ENCODE measurements at regions not wholly inside any gene's neighbourhood (a gene's known extent, or its start where the extent isn't known, plus 50 kb on each side); places are given as distances from the start of the nearest gene placed in this dataset.

DNA sequence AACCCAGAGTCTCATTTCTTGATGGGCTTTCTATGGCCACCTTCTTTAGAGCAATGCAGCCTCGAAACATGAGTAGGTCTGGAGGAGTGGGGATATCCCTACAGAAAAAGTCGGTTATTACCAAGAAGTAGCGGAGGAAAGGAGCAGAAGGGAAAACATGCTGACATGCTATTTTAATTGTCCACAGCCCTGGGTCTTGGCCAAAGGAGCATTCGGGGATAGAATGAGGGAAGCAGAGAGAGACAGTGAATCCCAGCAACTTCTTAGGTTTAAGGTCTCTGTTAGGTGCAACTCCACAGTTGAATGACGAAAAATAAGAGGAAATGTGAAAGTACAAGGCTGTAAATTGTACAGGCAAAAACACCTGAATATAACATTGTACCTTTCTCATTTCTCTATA, 506.7 kb upstream of the CDH18 start:
- H3K79me2 ChIP-seq (ENCODE audit: insufficient read depth): no peaks in the 10 kb centered on the region
- H3F3A ChIP-seq (ENCODE audit: insufficient read depth): no peaks in the 10 kb centered on the region
- H3K4me3 ChIP-seq: no peak overlapping the region
- TF ChIP-seq EZH2phosphoT487 (IDR thresholded peaks at IDR 0.05; ENCODE audit: insufficient read depth, low read depth): no peak
- no peak for TF ChIP-seq EZH2 (IDR thresholded peaks at IDR 0.05; ENCODE audit: insufficient read depth, poor library complexity, severe bottlenecking)
- no peaks in the 10 kb centered on the region for H3K9me3 ChIP-seq (ENCODE audit: low read depth)
- no peaks in the 10 kb centered on the region for H4K20me1 ChIP-seq (ENCODE audit: insufficient read depth)
- 27 to 36% methylated on average over 5 of the region's 5 CpGs for WGBS, 2 experiments (ENCODE audit: low coverage in 1 of 2, low lambda C conversion rate in 2 of 2, missing lambda C conversion rate in 2 of 2)
- no peak for DNase-seq
- no peak overlapping the region for H2AFZ ChIP-seq
- H3K9me2 ChIP-seq (ENCODE audit: insufficient read depth): no peaks in the 10 kb centered on the region
- no peak overlapping the region for H3K4me2 ChIP-seq (ENCODE audit: unreplicated experiment)
- H3K9ac ChIP-seq: no peak overlapping the region
- H3K36me3 ChIP-seq (ENCODE audit: low read depth): no peaks in the 10 kb centered on the region
- H3K27me3 ChIP-seq (replicated peaks; ENCODE audit: insufficient read depth): no peaks in the 10 kb centered on the region
- H3K27ac ChIP-seq: no peak overlapping the region
- in situ Hi-C loops (cut with MboI): no loop called here
- H3K4me1 ChIP-seq (ENCODE audit: insufficient read depth): no peaks in the 10 kb centered on the region

DNA sequence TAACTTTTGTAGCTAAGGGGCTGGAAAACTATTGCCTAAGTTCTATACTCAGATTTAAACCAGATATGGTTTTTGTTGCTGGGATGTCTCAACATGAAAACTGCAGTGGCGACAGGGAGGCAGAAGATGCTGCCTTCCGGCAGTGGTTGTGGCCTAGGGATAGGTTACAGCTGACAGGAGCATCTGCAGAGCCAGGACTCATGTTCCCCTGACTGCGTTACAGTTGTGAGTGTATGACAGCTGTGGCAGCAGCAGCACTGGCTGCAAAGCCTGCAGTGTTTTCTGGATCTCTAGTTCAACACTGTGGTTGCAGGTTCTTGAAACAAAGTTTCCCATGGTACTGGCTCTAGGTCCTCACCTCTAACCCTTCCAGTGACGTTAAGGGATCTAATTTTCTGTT, 498.8 kb upstream of the CDH18 start:
- no peaks in the 10 kb centered on the region for H3K27me3 ChIP-seq (replicated peaks; ENCODE audit: insufficient read depth)
- DNase-seq: no peak
- no peaks in the 10 kb centered on the region for H3K9me3 ChIP-seq (ENCODE audit: low read depth)
- no peak overlapping the region for H2AFZ ChIP-seq
- no peaks in the 10 kb centered on the region for H3K79me2 ChIP-seq (ENCODE audit: insufficient read depth)
- H3K27ac ChIP-seq: no peak overlapping the region
- H3K36me3 ChIP-seq (ENCODE audit: low read depth): no peaks in the 10 kb centered on the region
- H4K20me1 ChIP-seq (ENCODE audit: insufficient read depth): no peaks in the 10 kb centered on the region; the same call in 1 of the 2 replicates
- TF ChIP-seq EZH2 (IDR thresholded peaks at IDR 0.05; ENCODE audit: insufficient read depth, poor library complexity, severe bottlenecking) (no peak), EZH2phosphoT487 (IDR thresholded peaks at IDR 0.05; ENCODE audit: insufficient read depth, low read depth) (no peak)
- H3K4me1 ChIP-seq (ENCODE audit: insufficient read depth): no peaks in the 10 kb centered on the region
- in situ Hi-C loops (cut with MboI): no loop called here
- 7 to 8% methylated on average over 4 of the region's 4 CpGs for WGBS, 2 experiments (ENCODE audit: low coverage in 1 of 2, low lambda C conversion rate in 2 of 2, missing lambda C conversion rate in 2 of 2)
- H3K9ac ChIP-seq: no peak overlapping the region
- H3K9me2 ChIP-seq (ENCODE audit: insufficient read depth): no peaks in the 10 kb centered on the region
- no peak overlapping the region for H3K4me3 ChIP-seq
- H3K4me2 ChIP-seq (ENCODE audit: unreplicated experiment): no peak overlapping the region
- no peaks in the 10 kb centered on the region for H3F3A ChIP-seq (ENCODE audit: insufficient read depth)

GRCh38 chr5:20476016-20476415, 488.0 kb upstream of the CDH18 start:
- TF ChIP-seq EZH2 (IDR thresholded peaks at IDR 0.05; ENCODE audit: insufficient read depth, poor library complexity, severe bottlenecking) (no peak), EZH2phosphoT487 (IDR thresholded peaks at IDR 0.05; ENCODE audit: insufficient read depth, low read depth) (no peak)

GRCh38 chr5:20470997-20471396, 483.0 kb upstream of the CDH18 start:
- Histone ChIP-seq H3K79me2 (ENCODE audit: insufficient read depth) (no peaks in the 10 kb centered on the region), H3F3A (ENCODE audit: insufficient read depth) (no peaks in the 10 kb centered on the region), H4K20me1 (ENCODE audit: insufficient read depth) (no peaks in the 10 kb centered on the region), H3K9me2 (ENCODE audit: insufficient read depth) (no peaks in the 10 kb centered on the region), H3K36me3 (ENCODE audit: low read depth) (no peaks in the 10 kb centered on the region), H3K9ac (no peak overlapping the region), H3K4me2 (ENCODE audit: unreplicated experiment) (no peak overlapping the region), H2AFZ (no peak overlapping the region), H3K27ac (no peak overlapping the region), H3K4me3 (no peak overlapping the region), H3K27me3 (replicated peaks; ENCODE audit: insufficient read depth) (no peaks in the 10 kb centered on the region), H3K9me3 (ENCODE audit: low read depth) (no peaks in the 10 kb centered on the region), H3K4me1 (ENCODE audit: insufficient read depth) (no peaks in the 10 kb centered on the region)
- in situ Hi-C loops (cut with MboI): no loop called here
- WGBS, 2 experiments (ENCODE audit: low coverage in 1 of 2, low lambda C conversion rate in 2 of 2, missing lambda C conversion rate in 2 of 2): 56 to 58% methylated on average over 1 of the region's 1 CpG
- no peak for DNase-seq
- no peak for TF ChIP-seq EZH2 (IDR thresholded peaks at IDR 0.05; ENCODE audit: insufficient read depth, poor library complexity, severe bottlenecking)
- TF ChIP-seq EZH2phosphoT487 (IDR thresholded peaks at IDR 0.05; ENCODE audit: insufficient read depth, low read depth): no peak

More at GRCh38 chr5:20476016-20476415, 488.0 kb upstream of the CDH18 start:
- H3K27ac ChIP-seq: no peak overlapping the region
- no peak overlapping the region for H3K4me3 ChIP-seq
- in situ Hi-C loops (cut with MboI): no loop called here
- no peaks in the 10 kb centered on the region for H3K27me3 ChIP-seq (replicated peaks; ENCODE audit: insufficient read depth)
- 19 to 33% methylated on average over 1 of the region's 1 CpG for WGBS, 2 experiments (ENCODE audit: low coverage in 1 of 2, low lambda C conversion rate in 2 of 2, missing lambda C conversion rate in 2 of 2)
- H3K36me3 ChIP-seq (ENCODE audit: low read depth): no peaks in the 10 kb centered on the region
- H3K9me3 ChIP-seq (ENCODE audit: low read depth): no peaks in the 10 kb centered on the region
- H3K4me2 ChIP-seq (ENCODE audit: unreplicated experiment): no peak overlapping the region
- no peak for DNase-seq
- no peaks in the 10 kb centered on the region for H4K20me1 ChIP-seq (ENCODE audit: insufficient read depth)
- H3K79me2 ChIP-seq (ENCODE audit: insufficient read depth): no peaks in the 10 kb centered on the region
- H3K9ac ChIP-seq: no peak overlapping the region
- H2AFZ ChIP-seq: no peak overlapping the region
- H3K4me1 ChIP-seq (ENCODE audit: insufficient read depth): no peaks in the 10 kb centered on the region
- H3K9me2 ChIP-seq (ENCODE audit: insufficient read depth): no peaks in the 10 kb centered on the region
- no peaks in the 10 kb centered on the region for H3F3A ChIP-seq (ENCODE audit: insufficient read depth)

DNA sequence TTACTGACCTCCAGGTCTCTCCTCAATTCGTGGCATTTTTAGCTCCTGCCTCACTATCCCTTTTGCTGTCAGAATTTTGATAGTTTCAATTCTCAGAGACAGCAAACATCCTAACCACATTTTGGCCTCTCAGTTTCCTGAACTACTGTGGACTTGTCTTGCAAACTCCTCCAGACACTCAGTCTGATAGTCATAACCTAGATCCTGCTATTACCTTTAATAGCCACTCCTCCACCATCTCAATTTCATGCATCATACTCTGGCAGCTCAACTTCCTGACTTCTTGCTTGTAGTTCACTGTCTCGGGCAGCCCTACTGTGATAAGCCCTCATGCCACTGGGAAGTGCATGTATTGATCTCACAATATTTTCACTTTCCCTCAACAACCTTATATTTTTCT, 481.8 kb upstream of the CDH18 start:
- Histone ChIP-seq H4K20me1 (ENCODE audit: insufficient read depth) (no peaks in the 10 kb centered on the region), H2AFZ (no peak overlapping the region), H3K27me3 (replicated peaks; ENCODE audit: insufficient read depth) (no peaks in the 10 kb centered on the region), H3K9ac (no peak overlapping the region), H3F3A (ENCODE audit: insufficient read depth) (no peaks in the 10 kb centered on the region), H3K4me1 (ENCODE audit: insufficient read depth) (no peaks in the 10 kb centered on the region), H3K4me3 (no peak overlapping the region), H3K79me2 (ENCODE audit: insufficient read depth) (no peaks in the 10 kb centered on the region), H3K36me3 (ENCODE audit: low read depth) (no peaks in the 10 kb centered on the region), H3K27ac (no peak overlapping the region), H3K9me3 (ENCODE audit: low read depth) (no peaks in the 10 kb centered on the region), H3K9me2 (ENCODE audit: insufficient read depth) (no peaks in the 10 kb centered on the region), H3K4me2 (ENCODE audit: unreplicated experiment) (no peak overlapping the region)
- in situ Hi-C loops (cut with MboI): no loop called here
- WGBS, 2 experiments (ENCODE audit: low coverage in 1 of 2, low lambda C conversion rate in 2 of 2, missing lambda C conversion rate in 2 of 2): 9 to 13% methylated on average over 2 of the region's 2 CpGs
- DNase-seq: no peak
- TF ChIP-seq EZH2 (IDR thresholded peaks at IDR 0.05; ENCODE audit: insufficient read depth, poor library complexity, severe bottlenecking): no peak
- TF ChIP-seq EZH2phosphoT487 (IDR thresholded peaks at IDR 0.05; ENCODE audit: insufficient read depth, low read depth): no peak
